HG02798 (cell line): ENCODE measurements at regions not wholly inside any gene's neighbourhood (a gene's known extent, or its start where the extent isn't known, plus 50 kb on each side); places are given as distances from the start of the nearest gene placed in this dataset.
"Not testable (repeated sequence)": the region's sequence is repeated elsewhere in the genome, so short reads cannot be mapped to it uniquely, and the experiment has no call there.

Experiments
- ATAC-seq: cut with Tn5 transposase; IDR thresholded peaks from one replicate; pipeline ENCODE4 v1.9.1; 2021; ENCODE audit warnings: mild to moderate bottlenecking; ENCODE audit not compliant: unreplicated experiment, poor library complexity

DNA sequence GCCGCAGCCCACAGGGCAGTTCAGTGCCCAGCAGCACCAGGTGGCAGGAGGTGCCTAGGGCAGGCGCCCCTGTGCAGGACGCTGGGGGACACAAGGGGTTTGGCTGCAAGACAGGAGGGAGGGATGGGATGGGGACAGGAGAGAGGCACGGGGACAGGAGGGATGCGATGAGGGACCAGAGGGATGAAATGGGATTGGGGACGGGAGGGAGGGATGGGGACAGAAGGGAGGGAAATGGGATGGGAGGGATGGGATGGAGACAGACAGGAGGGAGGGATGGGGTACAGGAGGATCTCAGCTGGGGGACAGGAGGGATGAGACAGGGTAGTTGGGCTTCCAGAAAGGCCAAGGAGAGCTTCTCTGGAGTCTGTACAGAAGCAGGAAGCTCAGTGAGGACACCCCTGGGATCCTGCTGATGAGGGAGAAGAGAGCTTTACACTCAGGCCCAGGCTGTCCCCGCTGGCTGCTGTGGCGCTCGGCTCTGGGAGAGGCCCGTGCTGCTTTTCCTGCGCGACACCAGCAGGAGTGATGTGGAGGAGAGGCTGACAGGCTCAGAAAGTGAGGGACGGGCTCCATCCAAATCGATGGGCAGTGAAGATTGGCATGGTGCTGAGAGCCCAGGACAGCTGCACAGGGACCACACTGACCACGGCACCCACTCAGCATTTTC is 400.8 kb downstream of the SMOC2 start:
- no peak for ATAC-seq

DNA sequence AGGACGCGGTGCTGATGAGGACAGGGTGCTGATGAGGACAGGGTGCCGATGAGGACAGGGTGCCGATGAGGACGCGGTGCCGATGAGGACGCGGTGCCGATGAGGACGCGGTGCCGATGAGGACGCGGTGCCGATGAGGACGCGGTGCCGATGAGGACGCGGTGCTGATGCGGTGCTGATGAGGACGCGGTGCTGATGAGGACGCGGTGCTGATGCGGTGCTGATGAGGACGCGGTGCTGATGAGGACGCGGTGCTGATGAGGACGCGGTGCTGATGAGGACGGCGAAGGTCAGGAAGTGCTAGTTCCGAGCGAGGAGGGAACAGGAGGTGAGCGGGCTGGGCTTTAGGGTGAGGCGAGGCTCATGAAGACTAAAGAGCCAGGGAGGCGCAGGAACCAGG is 399.9 kb downstream of the SMOC2 start:
- not testable (repeated sequence) for ATAC-seq

DNA sequence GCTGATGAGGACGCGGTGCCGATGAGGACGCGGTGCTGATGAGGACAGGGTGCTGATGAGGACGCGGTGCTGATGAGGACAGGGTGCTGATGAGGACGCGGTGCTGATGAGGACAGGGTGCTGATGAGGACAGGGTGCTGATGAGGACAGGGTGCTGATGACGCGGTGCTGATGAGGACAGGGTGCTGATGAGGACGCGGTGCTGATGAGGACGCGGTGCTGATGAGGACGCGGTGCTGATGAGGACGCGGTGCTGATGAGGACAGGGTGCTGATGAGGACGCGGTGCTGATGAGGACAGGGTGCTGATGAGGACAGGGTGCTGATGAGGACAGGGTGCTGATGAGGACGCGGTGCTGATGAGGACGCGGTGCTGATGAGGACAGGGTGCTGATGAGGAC is 399.3 kb downstream of the SMOC2 start:
- not testable (repeated sequence) for ATAC-seq

DNA sequence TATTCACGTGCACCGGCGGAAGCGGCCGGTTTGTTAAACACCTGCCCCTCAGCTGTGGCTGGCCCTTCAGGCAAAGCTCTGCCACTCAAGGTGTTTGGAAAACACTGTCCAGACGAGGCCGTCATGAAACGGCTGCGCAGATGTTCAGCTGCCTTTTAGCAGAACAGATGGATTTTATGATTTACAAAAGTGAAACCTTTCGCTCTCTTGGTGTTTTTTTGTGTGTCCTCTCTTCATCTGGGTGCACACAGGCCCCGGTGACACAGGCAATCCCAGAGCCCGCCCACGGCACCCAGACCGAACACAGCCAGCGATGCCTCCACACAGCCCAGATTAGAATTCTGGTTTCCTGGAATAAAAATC is 397.0 kb downstream of the SMOC2 start:
- ATAC-seq: no peak

DNA sequence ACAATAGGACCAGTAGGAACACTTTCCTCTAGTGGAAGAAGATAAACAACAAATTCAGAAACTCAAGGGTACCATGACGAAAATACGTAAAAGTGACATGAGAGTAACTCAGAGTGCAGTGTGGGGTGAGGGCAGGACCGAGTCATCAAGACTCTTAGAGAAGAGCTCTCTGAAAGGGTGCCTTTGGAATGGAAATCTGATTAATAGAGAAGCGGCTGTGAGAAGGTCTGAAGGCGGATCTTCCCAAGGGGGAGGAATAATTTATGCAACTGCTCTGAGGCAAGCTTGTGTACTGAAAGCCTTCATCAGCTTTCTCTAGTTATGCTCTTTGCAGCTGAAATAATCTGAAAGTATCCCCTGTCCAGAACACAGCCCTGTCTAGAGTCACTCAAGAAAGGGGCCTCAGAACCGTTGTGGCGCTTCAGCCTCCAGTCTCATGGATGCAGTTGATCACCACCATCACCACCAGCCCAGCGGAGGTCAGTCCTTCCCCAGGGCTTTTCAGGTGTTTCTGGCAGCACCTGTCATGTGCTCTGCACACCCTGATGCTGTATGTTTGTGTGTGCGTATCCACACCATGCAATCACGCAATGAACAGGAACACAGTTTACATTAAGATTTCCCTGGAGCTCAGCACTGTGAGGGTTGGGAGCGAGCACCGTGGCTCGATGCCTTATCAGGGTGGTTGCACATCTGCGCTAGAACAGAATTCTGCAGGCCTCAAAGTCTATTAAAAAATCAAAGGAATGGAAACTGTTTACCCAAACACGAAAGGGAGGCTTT is 396.5 kb downstream of the SMOC2 start:
- no peak for ATAC-seq

DNA sequence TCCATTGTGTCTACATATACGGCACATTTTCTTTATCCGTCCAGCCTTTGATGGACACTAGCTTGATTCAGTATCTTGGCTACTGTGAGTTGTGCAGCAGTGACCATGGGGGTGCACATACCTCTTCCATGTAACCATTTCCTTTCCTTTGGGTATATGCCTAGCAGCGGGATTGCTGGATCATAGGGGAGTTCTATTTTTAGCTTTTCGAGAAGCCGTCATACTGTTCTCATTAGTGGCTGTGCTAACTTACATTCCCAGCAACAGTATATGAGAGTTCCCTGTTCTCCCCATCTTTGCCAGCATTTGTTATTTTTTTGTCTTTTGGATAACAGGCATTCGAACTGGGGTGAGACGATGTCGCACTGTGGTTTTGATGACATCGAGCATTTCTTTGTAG is 395.0 kb downstream of the SMOC2 start:
- ATAC-seq: no peak

DNA sequence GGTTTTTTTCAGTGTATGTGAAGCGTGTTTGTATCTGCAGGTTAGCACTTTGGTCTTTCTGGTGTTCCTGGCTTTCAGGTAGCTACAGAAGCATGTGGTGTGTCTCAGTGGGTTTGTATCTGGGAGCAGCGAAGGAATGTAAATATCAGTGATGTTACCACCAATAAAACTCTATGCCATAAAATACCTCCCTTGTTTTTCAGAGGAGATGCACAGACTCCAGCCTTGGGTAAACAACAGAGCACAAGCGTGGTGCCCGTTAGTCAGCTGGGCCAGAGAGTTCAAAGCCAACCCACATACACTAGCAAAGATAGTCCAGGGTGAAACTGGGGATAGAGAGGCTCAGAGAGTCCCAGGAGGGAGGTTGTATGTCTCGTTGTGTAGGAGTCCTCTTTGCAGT is 393.8 kb downstream of the SMOC2 start:
- ATAC-seq: no peak

DNA sequence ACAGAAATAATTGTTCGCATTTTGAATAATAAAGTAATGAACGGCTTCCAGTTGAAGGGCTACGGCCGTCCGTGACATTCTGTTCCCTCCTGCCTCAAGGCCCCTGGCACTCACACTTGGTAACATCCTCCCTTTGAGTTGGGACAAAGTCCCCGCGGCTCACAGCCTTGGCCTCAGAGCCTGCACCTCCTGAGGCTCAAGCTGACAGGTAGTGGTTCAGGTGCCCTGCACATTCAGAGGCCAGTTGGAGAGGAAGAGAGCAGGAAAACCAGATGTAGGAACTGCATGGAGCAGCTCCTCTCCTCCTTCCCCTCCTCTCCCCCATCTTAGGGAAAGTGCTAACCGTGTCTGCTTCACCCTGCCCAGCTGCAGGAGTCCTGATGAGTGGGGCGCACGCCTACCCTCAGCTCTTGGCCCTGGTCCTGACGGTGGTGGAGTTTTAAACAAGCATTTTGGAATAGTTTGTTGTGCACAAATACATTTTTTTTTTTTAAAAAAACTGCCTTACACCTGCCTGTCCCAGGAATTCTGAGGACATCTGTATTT is 393.1 kb downstream of the SMOC2 start:
- no peak for ATAC-seq

GRCh38 chr6:168828800-168829199 is 387.8 kb downstream of the SMOC2 start:
- no peak for ATAC-seq

GRCh38 chr6:168828035-168828434 is 387.1 kb downstream of the SMOC2 start:
- ATAC-seq: no peak

DNA sequence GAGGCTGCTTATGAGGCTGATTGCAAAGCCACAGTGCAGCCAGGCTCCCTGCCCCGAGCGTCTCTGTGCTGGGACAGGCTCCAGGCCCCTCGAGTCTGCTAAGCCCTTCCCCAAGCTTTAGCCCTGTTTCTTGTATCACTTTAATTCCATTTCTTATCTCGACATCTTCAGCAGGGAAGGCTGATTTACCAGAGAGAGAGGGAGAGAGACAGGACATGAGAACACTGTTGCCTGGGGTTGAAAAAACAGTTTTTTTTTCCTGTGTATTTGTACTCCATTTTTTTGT is 386.5 kb downstream of the SMOC2 start:
- ATAC-seq: no peak

GRCh38 chr6:168826726-168827585 is 386.0 kb downstream of the SMOC2 start:
- ATAC-seq: no peak

- ATAC-seq: no peak
Observed at GRCh38 chr6:168826078-168826390, 385.1 kb downstream of the SMOC2 start.

DNA sequence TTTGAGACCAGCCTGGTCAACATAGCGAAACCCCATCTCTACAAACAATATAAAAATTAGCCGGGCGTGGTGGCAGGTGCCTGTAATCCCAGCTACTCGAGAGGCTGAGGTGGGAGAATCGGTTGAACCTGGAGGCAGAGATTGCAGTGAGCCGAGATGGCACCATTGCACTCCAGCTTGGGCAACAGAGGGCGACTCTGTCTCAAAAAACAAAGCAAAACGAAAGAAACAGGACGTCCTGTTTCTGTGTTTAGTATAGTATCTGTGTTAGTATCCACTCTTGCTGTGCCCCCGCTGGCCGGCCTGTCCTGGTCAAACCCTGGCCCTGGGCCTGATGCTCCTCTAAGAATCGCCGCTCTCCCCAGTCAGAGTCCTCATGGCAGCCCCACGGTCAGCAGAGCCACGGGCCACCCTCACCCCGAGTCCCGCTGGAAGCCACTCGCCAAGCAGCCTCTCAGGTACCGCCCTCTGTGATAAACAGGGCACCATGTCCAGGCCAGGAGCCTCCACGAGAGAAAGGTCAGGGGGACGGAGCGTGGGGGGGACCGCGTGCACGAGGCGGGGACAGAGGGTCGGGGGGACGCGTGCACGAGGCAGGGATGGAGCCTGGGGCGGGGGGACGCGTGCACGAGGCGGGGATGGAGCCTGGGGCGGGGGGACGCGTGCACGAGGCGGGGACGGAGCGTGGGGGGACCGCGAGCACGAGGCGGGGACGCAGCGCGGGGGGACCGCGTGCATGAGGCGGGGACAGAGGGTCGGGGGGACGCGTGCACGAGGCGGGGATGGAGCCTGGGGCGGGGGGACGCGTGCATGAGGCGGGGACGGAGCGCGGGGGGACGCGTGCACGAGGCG is 384.5 kb downstream of the SMOC2 start:
- ATAC-seq: no peak

- ATAC-seq: no peak
Observed at GRCh38 chr6:168823397-168824212, 382.6 kb downstream of the SMOC2 start.

- no peak for ATAC-seq
Observed at GRCh38 chr6:168822376-168822775, 381.4 kb downstream of the SMOC2 start.

- no peak for ATAC-seq
Observed at GRCh38 chr6:168819546-168819945, 378.6 kb downstream of the SMOC2 start.

GRCh38 chr6:168817558-168818159 is 376.7 kb downstream of the SMOC2 start:
- ATAC-seq: no peak

- no peak for ATAC-seq
Observed at GRCh38 chr6:168815229-168815628, 374.2 kb downstream of the SMOC2 start.
